ENCODE measurements at regions not wholly inside any gene's neighbourhood (a gene's known extent, or its start where the extent isn't known, plus 50 kb on each side); places are given as distances from the start of the nearest gene placed in this dataset.

DNA sequence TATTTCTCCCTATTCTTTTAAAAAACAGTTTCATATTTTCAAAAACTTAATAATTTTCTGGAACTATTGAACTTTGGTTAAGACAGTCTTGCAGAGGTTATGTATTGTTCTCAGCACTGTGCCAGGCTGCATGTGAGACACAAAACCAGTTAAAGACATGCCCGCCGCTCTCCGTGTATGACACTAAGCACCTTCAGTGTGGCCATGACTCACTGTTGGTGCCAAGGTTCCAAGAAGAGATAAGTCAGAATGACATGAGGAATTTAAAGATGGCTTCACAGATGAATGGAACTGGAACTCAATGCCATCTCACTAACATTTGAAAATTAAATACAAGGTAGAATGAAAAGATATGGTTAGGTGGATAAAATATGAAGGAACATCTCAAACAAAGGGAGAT, 525.5 kb upstream of the ZFP42 start:
- 89% methylated on average over 3 of the region's 3 CpGs for WGBS (ENCODE audit: insufficient coverage)
- no peak overlapping the region for H3K27ac ChIP-seq (ENCODE audit: low read length in 2 of 2)
- DNase-seq: no peak
- no peaks in the 10 kb centered on the region for H4K20me1 ChIP-seq (ENCODE audit: control insufficient read depth, insufficient read depth, low read length, poor library complexity, severe bottlenecking)
- no peaks in the 10 kb centered on the region for H3K27me3 ChIP-seq (replicated peaks in 1 of 4; ENCODE audit: control extremely low read depth in 1 of 4, control insufficient read depth in 3 of 4, insufficient read depth in 4 of 4, low read length in 3 of 4)
- H3K4me2 ChIP-seq (replicated peaks; ENCODE audit: low read depth, low read length, poor library complexity, severe bottlenecking): no peak overlapping the region
- Mint-ChIP-seq H3K4me3 (no peak overlapping the region), H3K27me3 (no peaks in the 10 kb centered on the region), H3K9me3 (ENCODE audit: insufficient read depth) (no peaks in the 10 kb centered on the region), H3K4me1 (no peaks in the 10 kb centered on the region), H3K27ac (no peak overlapping the region)
- H3K4me1 ChIP-seq (ENCODE audit: control insufficient read depth in 2 of 2, insufficient read depth in 2 of 2, low read length in 2 of 2): no peaks in the 10 kb centered on the region
- ATAC-seq (ENCODE audit: low read depth): no peak
- TF ChIP-seq, protein P1, sequence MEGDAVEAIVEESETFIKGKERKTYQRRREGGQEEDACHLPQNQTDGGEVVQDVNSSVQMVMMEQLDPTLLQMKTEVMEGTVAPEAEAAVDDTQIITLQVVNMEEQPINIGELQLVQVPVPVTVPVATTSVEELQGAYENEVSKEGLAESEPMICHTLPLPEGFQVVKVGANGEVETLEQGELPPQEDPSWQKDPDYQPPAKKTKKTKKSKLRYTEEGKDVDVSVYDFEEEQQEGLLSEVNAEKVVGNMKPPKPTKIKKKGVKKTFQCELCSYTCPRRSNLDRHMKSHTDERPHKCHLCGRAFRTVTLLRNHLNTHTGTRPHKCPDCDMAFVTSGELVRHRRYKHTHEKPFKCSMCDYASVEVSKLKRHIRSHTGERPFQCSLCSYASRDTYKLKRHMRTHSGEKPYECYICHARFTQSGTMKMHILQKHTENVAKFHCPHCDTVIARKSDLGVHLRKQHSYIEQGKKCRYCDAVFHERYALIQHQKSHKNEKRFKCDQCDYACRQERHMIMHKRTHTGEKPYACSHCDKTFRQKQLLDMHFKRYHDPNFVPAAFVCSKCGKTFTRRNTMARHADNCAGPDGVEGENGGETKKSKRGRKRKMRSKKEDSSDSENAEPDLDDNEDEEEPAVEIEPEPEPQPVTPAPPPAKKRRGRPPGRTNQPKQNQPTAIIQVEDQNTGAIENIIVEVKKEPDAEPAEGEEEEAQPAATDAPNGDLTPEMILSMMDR (IDR thresholded peaks at IDR 0.05): no peak
- H3K9me3 ChIP-seq (ENCODE audit: control extremely low read depth in 1 of 3, control insufficient read depth in 2 of 3, insufficient read depth in 1 of 3, low read length in 2 of 3): peaks cover 0 to 9% (median 0%) of the 10 kb centered on the region in 3 donors
- no peaks in the 10 kb centered on the region for H3K36me3 ChIP-seq (replicated peaks in 1 of 2; ENCODE audit: control extremely low read depth in 1 of 2, control insufficient read depth in 1 of 2, extremely low read depth in 1 of 2, insufficient read depth in 2 of 2, low read length in 1 of 2)
- POLR2A ChIA-PET: no interaction called here
- no peak overlapping the region for H2AFZ ChIP-seq (ENCODE audit: insufficient read depth, low read depth, low read length, poor library complexity, severe bottlenecking)
- H3K79me2 ChIP-seq (ENCODE audit: control insufficient read depth, insufficient read depth, low read length): no peaks in the 10 kb centered on the region
- no peak overlapping the region for H3K4me3 ChIP-seq (ENCODE audit: control extremely low read depth in 1 of 5, extremely low read depth in 1 of 5, insufficient read depth in 1 of 5, low read depth in 2 of 5, low read length in 4 of 5)
- intact Hi-C loops (cut with micrococcal nuclease): no loop called here
- CTCF ChIA-PET: no interaction called here
- H3K9ac ChIP-seq (ENCODE audit: low read length): no peak overlapping the region

DNA sequence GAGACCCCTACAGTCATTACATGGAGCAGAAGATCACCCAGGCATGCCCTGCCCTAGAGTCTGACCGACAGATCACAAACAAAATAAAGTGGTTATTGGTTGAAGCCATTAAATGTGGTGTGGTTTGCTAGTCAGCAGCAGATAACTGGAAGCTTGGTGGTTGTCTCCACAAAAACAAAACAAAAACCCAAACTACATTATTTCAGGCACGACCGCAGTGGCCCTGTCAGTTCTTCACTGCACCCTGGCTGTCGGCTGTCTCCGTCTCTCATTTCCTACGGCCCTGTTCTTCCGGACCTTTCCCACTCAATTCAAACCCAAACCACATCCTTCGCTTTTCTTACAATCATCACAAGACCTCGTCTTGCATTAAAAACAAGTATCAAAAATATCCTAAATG, 521.3 kb upstream of the ZFP42 start:
- H3K79me2 ChIP-seq (ENCODE audit: control insufficient read depth, insufficient read depth, low read length): no peaks in the 10 kb centered on the region
- H3K9me3 ChIP-seq (ENCODE audit: control extremely low read depth in 1 of 3, control insufficient read depth in 2 of 3, insufficient read depth in 1 of 3, low read length in 2 of 3): peaks cover 0 to 11% (median 0%) of the 10 kb centered on the region in 3 donors
- Mint-ChIP-seq H3K4me3 (no peak overlapping the region), H3K9me3 (ENCODE audit: insufficient read depth) (no peaks in the 10 kb centered on the region), H3K27me3 (no peaks in the 10 kb centered on the region), H3K4me1 (no peaks in the 10 kb centered on the region), H3K27ac (no peak overlapping the region)
- no peak overlapping the region for H3K27ac ChIP-seq (ENCODE audit: low read length in 2 of 2)
- ChIA-PET CTCF (no interaction called here), POLR2A (no interaction called here)
- intact Hi-C loops (cut with micrococcal nuclease): no loop called here
- H3K27me3 ChIP-seq (replicated peaks in 1 of 4; ENCODE audit: control extremely low read depth in 1 of 4, control insufficient read depth in 3 of 4, insufficient read depth in 4 of 4, low read length in 3 of 4): no peaks in the 10 kb centered on the region
- no peak overlapping the region for H2AFZ ChIP-seq (ENCODE audit: insufficient read depth, low read depth, low read length, poor library complexity, severe bottlenecking)
- H4K20me1 ChIP-seq (ENCODE audit: control insufficient read depth, insufficient read depth, low read length, poor library complexity, severe bottlenecking): no peaks in the 10 kb centered on the region
- DNase-seq: no peak
- H3K36me3 ChIP-seq (replicated peaks in 1 of 2; ENCODE audit: control extremely low read depth in 1 of 2, control insufficient read depth in 1 of 2, extremely low read depth in 1 of 2, insufficient read depth in 2 of 2, low read length in 1 of 2): no peaks in the 10 kb centered on the region
- no peak overlapping the region for H3K9ac ChIP-seq (ENCODE audit: low read length)
- ATAC-seq (ENCODE audit: low read depth): no peak
- no peaks in the 10 kb centered on the region for H3K4me1 ChIP-seq (ENCODE audit: control insufficient read depth in 2 of 2, insufficient read depth in 2 of 2, low read length in 2 of 2)
- no peak overlapping the region for H3K4me2 ChIP-seq (replicated peaks; ENCODE audit: low read depth, low read length, poor library complexity, severe bottlenecking)
- WGBS (ENCODE audit: insufficient coverage): 80% methylated on average over 6 of the region's 9 CpGs
- H3K4me3 ChIP-seq (ENCODE audit: control extremely low read depth in 1 of 5, extremely low read depth in 1 of 5, insufficient read depth in 1 of 5, low read depth in 2 of 5, low read length in 4 of 5): no peak overlapping the region
- TF ChIP-seq EZH2 (IDR thresholded peaks at IDR 0.05; ENCODE audit: borderline replicate concordance, insufficient read depth, low read depth, low read length, poor library complexity, severe bottlenecking): no peak
- TF ChIP-seq, protein P1 (IDR thresholded peaks at IDR 0.05): no peak

Data from B cell (primary cell).